ENCODE measurements at regions not wholly inside any gene's neighbourhood (a gene's known extent, or its start where the extent isn't known, plus 50 kb on each side); places are given as distances from the start of the nearest gene placed in this dataset.
A peak's percentile ranks its signal among the peaks of the same experiment; 100 is the strongest.
"Not testable (repeated sequence)": the region's sequence is repeated elsewhere in the genome, so short reads cannot be mapped to it uniquely, and the experiment has no call there.

DNA sequence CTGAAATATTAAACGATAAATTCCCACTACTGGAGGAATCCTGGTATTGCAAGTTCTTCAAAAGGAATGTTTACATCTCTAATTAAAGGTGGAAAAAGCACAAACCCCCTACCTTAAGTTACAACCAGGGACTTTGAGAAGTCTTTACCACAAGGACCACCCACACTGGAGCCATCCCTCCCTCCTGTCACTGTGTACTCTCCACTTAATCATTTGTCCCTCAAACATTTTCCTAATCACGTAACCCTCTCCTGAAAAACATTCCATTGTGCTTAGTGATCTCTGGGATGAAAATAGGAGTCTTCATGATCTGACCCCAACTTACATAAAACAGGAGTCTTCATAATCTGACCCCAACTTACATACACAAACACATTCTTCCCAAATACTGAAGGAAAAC is 85.7 kb downstream of the SUCLG1 start:
- DNase-seq, result no peak

DNA sequence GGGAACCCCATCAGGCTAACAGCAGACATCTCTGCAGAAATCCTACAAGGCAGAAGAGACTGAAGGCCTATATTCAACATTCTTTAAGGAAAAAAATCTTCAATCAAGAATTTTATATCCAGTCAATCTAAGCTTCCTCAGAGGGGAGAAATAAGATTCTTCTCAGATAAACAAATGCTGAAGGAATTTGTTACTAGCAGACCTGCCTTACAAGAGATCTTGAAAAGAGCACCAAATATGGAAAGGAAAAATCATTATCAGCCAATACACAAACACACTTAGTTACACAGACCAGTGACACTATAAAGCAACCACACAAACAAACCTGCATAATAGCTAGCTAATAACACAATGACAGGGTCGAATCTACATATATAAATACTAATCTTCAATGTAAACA is 96.5 kb downstream of the SUCLG1 start:
- no peak for DNase-seq

DNA sequence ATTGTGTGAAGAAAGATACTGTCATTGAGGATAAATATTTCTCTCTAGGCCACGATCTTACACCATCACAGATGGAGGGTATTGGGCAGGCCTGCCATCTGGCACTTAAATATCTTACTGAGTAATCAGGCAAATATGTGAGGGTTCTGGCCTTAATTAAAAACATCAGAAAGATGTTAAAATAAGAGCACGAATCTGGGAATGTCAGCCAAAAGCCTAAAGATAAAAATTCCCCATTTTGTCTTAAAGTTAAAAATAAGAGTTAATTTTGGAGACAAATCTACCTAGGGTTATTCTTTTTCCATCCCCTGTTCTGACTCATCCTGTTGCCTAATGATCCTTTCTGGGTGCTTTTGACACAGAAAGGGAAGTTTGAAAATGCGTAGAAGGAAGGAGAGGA is 121.0 kb downstream of the SUCLG1 start:
- DNase-seq, result no peak

DNA sequence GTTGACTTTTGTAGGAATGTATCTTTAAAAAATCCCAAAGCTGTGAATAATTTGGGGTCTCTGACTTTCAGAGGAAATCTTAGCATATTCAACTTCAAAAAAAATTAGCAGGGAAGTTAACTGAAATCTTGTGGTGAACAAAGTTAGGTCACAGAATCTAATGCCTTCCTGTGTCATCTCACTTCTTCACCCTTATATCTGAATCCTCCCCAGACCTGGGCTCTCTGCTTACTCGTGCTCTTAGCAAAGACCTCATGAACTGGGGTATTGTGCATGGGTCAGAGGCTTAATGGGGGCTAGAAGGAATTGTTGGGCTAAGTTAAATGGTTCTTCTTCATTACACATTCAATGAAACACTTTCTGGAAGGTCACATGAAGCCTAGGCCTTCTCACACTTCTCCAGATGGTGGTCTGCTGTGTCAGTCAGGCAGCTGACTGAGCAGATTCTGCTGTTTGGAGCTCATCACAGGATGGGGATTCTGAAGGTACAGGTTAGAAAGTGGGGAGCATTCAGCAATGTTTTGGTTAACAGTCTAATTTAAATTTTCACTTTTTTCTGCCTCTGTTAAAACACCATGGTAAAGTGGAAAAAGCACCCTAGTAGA is 131.3 kb downstream of the SUCLG1 start:
- no peak for DNase-seq

DNA sequence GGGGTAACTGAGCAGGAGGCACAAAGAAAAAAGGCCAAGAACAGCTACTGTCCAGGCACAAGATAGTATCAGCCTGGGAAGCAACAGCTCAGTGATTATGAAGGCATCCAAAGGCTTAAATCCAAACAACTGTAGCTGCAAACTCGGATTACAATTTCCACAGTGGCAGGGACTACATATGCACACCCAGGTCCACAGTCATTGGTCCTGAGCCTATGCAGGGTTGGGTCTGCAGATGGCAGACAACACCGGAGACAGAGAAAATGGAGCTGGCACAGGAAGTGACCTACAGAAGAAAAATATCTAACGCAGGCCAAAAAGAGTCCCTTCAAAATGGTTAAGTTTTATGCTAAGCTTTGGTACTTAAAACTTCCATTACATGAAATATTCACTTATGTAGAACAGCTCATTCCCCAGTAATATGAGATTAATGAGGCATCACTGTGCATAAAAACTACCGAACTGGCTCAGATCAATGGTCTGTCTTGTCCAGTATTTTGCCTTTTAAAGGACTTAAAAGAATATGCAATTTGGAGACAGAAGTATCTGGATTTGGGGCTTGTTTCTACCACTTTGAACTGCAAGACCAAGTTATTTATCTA is 132.1 kb downstream of the SUCLG1 start:
- DNase-seq, result no peak

DNA sequence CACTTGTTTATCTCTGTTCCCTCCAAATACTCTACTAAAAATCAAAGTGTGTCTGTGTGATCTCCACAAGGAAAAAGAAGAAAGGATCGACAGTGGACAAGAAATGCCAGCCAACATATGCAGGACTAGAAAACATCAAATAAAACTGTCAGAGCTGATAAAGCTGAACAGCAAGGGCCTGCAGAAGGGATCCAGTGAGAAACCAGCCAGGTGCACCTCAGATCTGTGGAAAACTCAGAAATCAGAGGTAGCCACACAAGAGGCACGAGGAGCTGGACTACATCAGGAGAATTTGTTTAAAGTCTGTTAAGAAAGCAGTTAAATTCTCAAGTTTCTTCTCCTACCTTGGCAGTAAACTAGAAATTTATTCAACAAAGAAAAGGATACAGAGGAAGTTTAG is 135.2 kb downstream of the SUCLG1 start:
- no peak for DNase-seq

DNA sequence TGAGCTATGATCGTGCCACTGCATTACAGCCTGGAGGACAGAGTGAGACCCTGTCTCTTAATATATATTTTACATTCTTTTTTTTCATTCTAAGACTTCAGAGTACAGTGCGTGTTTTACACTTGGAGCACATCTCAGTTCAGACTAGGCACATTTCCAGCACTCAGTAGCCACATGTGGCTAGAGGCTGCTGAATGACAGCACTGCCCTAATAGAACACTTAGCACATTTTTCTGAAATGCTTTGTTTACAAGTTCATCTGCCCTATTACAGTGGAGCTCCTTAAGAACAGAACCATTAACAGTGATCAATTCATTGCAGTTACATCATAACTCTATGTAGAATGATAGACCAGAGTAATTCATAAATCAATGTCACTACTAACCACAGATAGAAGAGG is 138.1 kb downstream of the SUCLG1 start:
- DNase-seq, result no peak

DNA sequence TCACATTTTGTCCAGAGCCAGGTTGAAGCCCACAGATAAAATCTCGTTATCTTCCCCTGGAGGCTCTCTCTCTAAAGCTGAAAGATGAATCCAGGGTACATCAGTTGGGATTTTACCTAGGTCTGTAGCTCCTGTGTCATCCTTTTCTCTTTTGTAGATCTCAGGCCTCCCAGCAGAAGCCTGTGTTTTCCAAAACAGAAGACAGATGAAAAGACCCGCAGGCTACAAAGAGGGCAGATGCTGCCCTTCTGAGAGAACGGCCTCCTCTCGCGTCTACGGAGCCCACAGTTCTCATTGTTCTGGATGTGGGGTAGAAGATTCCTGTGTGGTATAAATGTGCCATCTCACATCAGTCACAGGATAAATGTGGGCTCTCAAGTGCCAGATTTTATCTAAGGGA is 139.5 kb downstream of the SUCLG1 start:
- DNase-seq, result no peak

DNA sequence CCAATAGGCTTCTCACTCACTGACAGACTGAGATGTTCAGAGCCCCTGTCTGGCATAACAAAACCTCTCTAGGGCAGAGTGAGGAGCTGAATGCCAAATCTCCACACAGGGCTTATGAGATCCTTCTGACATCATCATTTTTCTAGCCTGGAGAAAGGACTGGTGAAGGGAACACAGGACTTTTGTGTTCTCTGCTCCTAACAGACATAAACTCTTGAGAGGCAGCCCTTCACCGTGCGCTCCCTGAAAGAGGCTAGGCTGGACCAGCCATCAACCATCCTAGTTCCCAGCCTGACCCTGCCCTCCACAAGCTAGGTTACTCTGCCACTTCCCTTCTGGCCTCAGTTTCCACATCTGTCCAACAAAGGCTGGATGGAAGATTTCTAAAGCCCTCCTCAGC is 141.9 kb downstream of the SUCLG1 start:
- DNase-seq, result no peak

DNA sequence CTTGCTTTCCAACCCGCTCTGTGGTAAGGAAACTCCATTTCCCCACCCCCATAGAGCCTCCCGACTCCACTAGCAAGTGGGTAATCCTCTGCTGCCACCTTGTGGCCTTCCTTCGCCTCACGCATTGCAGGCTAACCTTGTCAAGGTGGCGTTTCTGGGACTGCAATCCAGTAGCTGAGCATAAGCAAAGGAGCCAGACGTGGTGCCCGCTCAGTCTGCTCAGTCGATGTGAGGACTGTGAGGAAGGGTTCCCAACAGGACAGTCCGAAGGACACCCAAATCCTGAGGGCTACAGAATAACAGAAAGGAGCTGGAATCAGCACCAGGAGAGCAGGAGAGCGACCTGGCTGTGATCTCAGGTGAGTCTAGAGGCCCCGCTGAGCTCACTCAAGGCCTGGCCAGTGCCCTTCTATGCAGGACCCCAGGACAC is 144.2 kb downstream of the SUCLG1 start:
- peak; percentile 54 for DNase-seq

DNA sequence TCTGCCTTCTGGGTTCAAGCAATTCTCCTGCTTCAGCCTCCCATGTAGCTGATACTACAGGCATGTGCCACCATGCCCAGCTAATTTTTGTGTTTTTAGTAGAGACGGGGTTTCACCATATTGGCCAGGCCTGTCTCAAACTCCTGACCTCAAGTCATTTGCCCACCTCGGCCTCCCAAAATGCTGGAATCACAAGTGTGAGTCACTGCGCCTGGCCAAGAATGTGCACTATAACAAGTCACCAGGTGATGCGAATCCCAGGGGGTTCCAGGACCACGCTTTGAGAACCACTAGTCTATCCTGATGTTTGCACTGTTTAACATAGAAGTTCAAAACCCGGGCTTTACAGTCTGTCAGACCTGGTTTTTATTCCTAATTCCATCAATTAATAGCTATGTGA is 144.8 kb downstream of the SUCLG1 start:
- no peak for DNase-seq

DNA sequence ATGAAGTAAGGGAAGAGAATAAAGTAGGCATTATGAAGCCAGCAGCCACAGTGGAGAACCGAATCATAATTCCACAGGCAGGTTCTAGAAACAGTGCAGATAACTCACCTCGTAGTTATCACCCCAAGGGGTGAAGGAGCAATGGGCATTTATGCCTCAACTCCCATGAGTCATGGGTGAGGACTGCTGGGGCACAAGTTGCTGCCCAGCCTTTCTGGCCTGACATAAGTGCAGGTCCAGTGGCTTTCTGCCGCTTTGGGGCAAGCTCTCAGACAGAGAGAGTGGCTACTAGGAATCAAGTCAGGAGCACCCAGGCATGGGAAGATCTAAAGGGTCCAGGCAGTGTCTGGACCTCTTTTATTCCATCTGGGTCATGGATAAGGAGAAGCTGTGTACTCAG is 149.8 kb downstream of the SUCLG1 start:
- DNase-seq, result no peak

DNA sequence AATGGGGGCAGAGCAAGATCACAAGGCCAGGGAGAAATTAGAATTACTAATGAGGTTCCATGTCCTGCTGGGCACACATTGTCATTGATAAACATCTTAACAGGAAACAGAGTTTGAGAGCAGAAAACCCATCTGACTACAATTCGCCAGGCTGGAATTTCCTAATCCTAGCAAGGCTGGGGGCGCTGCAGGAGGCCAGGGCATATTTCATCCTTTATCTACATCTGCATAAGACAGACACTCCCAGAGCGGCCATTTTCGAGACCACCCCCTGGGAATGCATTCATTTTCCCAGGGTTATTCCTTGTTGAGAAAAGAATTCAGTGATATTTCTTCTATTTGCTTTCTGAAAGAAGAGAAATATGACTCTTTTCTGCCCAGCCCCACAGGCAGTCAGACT is 152.7 kb downstream of the SUCLG1 start:
- no peak for DNase-seq

DNA sequence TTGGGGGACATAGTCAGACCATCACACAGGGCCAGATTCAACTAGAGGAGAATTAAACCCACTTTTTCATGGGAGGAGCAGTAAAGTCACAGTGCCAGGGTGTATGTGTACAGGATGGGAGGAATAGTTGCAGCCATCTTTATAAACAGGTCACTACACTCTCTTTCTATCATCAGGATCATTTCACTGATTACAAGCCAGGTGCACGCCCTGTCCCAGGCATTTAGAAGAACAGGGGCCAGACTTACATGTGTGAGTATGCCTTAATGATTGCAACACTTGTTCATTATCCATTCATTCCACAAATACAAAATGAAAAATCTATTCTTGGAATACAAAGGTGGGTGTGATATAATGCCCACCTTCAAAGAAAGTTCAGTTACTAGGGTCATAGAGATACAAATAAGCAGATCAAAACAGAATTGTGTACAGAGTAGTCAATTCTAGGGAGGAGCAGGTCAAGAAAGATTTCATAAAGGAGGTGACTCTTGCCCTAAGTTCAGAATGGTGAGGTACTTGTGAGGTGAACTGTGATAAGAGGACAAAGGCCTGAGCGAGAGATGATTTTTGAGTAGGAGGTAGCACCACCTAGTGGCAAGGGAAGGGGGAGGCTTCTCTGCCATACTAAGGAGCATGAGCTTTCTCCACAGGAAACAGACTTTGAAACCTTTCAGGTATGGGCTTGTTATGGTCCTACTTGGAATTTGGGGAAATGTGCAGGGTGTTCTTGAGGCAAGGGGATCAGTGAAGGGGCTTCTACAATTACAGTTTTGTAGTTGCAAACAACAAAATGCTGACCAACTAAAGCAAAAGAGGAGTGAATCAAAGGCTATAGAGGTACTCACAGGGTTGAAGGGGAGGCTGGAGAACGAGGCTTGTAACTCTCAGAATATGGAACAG is 156.3 kb downstream of the SUCLG1 start:
- no peak for DNase-seq

DNA sequence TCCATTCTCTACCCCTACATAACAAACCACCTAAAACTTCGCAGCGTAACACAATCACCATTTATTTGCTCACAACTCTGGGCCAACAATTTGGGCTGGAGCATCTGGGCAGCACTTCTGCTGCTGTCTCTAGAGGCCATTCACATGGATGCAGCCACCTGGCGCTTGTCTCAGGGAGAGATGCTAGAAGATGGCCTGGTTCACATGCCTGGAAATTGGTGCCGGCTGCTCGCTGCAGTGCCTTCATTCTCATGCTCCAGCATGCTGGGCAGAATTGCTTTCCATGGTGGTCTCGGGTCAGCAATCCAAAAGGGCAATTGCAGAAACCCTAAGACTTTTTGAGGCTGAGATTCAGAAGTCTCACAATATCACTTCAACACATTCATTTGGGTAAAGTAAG is 157.4 kb downstream of the SUCLG1 start:
- DNase-seq, result no peak

DNA sequence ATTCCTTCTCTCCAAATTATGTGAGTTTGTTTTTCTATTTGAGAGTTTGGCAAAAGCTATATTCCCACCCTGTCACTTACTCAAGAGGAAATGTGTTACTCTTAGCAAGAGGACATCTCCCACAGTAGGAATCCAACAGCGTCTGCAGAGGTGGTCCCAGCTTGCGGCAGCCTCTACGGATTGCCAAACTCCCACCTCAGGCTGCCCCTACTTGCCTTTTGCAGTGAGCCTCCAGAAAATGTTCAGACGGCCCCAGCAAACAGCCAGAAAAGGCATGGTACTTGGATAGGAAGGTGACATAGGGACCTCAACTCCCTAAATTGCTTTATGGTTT is 158.4 kb downstream of the SUCLG1 start:
- DNase-seq, result no peak

DNA sequence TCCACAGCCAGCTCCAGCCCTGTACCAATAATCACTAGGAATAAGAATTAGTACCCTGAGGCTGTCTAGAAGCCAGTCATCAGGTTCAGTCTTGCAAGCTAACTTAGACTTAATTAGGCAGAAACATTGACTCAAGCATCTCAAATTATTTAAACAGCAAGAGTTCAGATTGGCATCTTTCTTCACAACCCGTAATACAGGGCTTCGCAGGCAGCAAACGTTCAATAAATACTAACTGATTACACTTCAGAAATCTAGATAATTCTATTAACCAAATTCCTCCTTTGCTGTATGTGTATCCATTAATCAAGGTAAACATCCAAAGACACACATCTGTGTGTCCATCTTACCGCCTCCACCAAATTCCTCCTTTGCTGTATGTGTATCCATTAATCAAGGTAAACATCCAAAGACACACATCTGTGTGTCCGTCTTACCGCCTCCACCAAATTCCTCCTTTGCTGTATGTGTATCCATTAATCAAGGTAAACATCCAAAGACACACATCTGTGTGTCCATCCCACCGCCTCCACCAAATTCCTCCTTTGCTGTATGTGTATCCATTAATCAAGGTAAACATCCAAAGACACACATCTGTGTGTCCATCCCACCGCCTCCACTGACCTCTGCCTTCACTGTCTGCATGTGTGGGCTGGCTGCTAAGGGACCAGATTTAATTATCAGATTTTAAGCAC is 158.9 kb downstream of the SUCLG1 start:
- DNase-seq, result not testable (repeated sequence)

DNA sequence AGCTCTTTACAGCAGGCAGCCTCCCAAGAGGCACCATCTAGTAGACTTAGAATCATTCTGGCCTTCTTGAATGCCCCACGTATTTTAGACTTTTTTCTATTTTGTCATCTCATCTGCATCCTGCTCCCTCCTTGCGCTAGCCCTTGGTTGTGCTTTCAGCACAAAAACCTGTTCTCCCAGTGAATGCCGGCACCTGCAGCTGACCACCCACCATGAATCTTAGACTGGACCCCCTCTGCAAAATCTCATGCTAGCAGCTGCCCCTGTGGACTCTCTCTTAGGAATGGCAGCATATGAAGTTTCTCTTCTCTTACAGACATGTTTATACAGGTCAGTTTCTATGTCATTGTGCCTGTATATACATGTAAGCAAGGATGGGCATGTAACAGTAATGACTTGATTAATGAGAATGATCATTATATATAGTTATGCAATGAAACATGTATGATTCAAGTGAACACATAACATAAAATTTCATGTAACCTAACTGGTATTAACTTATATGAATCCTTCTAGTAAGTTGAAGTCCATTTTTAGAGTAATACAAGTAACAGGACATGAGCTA is 159.8 kb downstream of the SUCLG1 start:
- no peak for DNase-seq

DNA sequence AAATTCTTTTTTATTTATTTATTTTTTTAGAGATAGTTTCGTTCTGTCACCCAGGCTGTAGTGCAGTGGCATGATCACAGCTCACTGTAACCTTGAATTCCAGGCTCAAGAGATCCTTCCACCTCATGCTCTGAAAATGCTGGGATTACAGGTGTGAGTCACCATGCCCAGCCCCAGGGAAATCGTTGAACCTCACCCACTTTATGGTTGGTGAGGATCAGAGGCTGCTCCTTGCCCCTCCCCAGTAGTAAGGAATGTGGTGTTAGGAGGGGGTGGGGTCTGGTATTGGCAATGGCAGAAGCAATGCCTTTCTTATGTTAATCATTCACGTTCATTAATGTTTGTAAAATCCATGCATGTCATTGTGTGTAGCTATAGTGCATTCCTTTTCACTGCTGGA is 161.9 kb downstream of the SUCLG1 start:
- DNase-seq, result no peak

DNA sequence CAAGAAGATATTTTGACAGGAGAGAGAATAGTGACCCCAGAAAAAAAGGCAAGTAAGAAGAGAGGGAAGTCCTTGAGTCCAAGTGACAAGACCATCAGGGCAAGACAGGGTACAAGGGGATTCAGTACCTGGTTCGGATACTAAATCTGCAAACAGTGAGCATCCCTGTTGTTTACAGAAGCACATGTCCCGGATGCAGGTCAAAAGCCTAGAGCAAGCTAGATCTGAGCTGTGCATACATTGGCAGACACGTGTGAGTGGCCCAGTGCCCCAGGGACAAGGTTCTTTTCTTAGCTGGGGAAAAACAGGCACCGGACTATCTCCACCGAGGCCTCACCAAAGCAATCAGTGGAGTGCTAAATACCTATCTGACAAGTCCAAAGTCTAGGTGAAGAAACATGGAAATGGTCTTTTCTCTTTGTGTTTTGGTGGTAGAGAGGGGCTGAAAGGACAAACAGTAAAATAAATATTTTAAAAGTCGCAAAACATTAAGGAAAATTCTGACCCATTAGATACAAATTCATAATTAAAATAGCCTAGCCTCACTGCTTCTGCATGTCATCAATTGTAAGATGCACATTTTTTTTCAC is 165.2 kb downstream of the SUCLG1 start:
- DNase-seq, result no peak

DNA sequence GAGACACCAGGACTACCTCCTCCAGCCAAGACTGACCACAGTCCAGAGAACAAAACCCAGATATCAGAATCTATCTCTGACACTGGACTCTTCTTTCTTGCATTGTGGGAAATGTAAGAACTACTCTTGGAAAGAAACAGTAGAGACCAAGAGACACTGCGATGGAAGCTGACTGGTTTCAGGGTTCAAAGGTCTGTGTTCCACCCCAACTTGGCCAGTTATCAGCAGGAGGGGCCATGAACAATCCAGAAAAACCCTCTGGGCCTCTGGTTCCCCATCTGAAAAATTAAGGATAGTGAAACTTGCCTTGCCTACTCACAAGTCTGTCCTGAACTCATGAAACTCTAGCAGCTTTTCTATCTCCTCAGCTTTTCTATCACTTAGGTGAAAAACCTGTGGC is 166.5 kb downstream of the SUCLG1 start:
- DNase-seq, result no peak

DNA sequence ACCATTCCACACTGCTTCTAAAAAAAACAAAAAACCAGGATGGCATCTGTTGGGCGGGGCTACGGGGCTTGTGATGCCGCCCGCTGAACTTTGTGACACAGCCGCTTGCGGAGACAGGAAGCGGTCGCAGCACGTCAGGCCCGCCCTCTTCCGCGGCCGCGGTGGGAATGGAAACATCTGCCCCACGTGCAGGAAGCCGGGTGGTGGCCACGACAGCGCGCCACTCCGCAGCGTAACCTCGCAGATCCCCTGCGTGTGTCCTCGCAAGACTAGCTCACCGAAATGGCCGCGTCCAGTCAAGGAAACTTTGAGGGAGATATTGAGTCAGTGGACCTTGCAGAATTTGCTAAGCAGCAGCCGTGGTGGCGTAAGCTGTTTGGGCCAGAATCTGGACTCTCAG is 168.5 kb downstream of the SUCLG1 start:
- DNase-seq, result no peak

DNA sequence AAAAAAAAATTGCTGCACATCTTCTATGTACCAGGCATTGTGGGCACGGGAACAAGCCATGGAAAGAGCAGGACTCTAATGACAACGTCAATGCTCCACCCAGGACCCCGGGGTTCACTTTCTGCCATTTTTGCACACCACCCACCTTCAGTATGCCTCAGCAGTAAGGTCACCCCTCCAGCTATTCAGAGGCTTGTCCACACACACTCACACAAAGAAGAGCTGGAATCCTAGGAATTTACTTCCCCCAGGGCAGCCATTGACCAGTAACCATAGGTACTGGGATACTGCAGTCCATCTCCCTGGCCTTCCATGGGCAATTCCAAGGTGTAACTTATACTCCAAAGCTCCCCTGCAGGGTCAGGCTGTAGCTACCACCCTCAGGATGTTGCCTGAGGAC is 170.8 kb downstream of the SUCLG1 start:
- DNase-seq, result no peak

All from activated CD4-positive, alpha-beta T cell treated with anti-CD3 and anti-CD28 coated beads for 1 hour (primary cell).